Fibroblast of peridontal ligament (primary cell): ENCODE measurements at regions not wholly inside any gene's neighbourhood (a gene's known extent, or its start where the extent isn't known, plus 50 kb on each side); places are given as distances from the start of the nearest gene placed in this dataset.
A peak's percentile ranks its signal among the peaks of the same experiment; 100 is the strongest.

Experiments used
- DNase-seq: peaks from one replicate; pipeline ENCODE4 v3.0.0-alpha.2; 2010; ENCODE audit errors: extremely low read depth

DNA sequence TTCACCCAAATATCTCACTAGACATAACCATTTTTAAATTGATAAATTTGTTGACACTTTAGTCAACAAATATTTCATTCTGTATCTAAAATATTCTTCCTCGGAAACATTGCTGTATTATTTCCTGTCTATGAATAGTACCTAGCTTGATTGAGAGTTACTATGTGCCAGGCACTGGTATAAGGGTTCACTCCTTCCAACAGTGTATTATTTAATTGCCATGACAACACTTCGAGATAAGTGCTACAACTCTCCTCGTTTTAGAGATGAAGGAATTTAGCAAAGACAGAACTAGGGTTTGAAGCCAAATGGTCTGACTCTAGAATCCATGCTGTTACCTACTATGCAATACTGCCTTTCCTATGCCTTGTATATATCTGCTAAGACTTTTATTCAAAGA, 287.2 kb downstream of the YTHDC2 start:
- no peak for DNase-seq

DNA sequence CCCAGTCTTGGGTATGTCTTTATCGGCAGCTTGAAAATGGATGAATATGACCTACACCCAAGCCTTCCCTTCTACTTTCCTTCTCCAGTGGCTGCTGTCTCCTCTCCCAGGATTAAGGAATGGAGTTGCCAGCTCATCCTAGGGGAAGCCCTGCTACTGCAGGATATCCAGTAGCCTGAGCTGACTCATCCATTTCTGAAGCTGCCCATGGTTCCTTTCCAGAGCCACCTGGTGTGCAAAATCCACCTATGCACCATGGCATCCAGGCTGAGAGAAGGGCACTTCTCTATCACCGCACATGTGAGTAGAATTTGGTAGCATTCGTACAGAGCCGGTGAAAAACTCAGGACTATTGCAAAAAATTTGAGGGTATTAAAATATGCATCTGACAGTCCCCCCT, 290.8 kb downstream of the YTHDC2 start:
- DNase-seq = no peak

GRCh38 chr5:113804943-113805342, 291.4 kb downstream of the YTHDC2 start:
- no peak for DNase-seq

DNA sequence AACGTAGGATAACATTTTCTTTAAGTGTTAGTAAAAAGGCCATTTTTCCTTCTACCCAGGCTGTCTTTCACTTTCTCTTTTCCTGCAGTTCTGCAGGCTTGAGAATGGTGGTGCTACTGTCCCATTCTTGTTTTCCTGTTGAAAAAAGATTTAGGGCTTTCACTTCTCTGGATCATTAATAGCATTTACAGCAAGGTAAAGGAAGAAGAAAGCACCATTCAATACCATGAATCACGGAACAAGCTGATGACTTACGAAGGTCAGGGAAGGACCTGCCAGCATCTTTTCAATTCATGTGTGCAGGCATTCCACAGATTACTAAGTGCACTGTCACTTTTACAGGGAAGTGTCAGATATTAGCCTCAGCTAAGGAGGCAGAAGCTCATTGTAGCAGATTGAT, 292.8 kb downstream of the YTHDC2 start:
- DNase-seq = peak; percentile 58

GRCh38 chr5:113806904-113807303, 293.4 kb downstream of the YTHDC2 start:
- peak; percentile 29 for DNase-seq

GRCh38 chr5:113807427-113807991, 294.0 kb downstream of the YTHDC2 start:
- peak; percentile 76 for DNase-seq

- DNase-seq = no peak
Observed at GRCh38 chr5:113808956-113809355, 295.5 kb downstream of the YTHDC2 start.

GRCh38 chr5:113809626-113810025, 296.1 kb downstream of the YTHDC2 start:
- DNase-seq = no peak

- DNase-seq = no peak
Observed at GRCh38 chr5:113813466-113813865, 300.0 kb downstream of the YTHDC2 start.

DNA sequence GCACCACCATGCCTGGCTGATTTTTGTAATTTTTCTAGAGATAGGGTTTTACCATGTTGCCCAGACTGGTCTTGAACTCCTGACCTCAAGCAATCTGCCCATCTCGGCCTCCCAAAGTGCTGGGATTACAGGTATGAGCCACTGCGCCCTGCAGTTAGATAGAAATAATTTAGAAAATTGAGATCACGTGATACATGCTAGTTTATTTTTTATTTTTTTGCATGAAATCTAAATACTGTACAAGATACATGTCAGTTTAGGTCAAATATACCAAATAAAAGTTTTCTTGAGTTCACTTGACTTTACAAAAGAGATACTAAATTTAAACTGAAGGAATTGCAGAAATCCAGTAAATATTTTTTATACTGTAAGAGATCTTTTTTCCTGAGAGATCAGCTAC, 304.2 kb downstream of the YTHDC2 start:
- no peak for DNase-seq

GRCh38 chr5:113823696-113824095, 310.2 kb downstream of the YTHDC2 start:
- no peak for DNase-seq

GRCh38 chr5:113824307-113824706, 310.8 kb downstream of the YTHDC2 start:
- no peak for DNase-seq

GRCh38 chr5:113825176-113825575, 311.7 kb downstream of the YTHDC2 start:
- no peak for DNase-seq

GRCh38 chr5:113846941-113847340, 333.4 kb downstream of the YTHDC2 start:
- no peak for DNase-seq

- DNase-seq = no peak
Observed at GRCh38 chr5:113864437-113864836, 350.9 kb downstream of the YTHDC2 start.

GRCh38 chr5:113866763-113867162, 353.3 kb downstream of the YTHDC2 start:
- DNase-seq = no peak

DNA sequence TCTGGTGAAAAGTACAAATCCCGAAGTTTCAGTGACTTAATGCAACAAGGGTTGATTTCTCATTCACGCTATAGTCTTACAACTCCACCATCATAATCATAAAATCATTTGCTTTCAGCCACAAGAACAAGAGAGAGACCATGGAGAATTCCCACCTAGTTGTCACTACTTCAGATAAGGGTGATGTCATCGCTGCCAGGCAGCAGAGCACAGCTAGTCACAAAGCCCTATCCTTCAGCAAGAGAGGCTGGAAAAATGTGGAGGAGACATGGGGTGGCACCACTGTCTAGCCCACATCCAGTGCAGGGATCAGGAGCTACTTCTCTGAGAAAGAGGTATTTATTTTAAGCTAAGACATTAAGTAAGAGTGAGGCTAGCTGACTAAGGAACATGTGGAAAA, 356.1 kb downstream of the YTHDC2 start:
- no peak for DNase-seq

DNA sequence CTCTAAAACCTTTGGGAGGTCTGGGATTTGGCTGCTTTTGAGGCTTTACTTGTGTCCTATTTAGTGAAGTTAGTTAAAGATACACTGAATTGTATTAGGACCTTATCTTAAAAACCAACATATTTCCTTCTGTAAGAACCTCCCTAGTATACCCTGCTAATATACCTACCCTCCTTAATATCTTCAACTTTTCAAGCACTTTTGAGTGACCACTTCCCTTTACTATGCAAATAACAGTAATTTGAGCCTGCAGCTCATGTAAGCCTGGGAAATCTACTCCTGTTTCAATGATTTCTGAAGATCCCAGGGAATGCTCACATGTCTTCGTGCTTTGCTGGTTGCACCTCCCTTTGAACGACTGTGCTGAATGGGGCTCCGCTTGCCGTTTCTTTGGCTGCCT, 358.5 kb downstream of the YTHDC2 start:
- DNase-seq = no peak

DNA sequence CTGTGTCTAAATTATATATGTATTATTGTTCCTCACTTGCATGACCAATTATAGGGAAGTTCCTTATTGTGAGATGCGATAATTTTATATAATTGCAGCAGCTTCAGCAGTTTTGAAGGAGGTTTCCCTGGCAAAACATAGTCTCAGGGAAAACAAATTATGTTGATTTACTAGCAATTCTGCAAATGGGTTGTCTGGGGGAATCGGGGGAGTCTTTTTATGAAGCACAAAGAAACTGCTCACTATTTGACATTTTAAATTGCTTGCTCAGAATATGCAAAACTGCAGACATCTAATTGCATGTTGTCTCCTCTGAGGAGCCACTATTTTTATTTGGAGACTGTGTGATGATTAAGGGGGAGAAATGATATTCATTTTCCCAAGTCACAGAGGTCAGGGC, 361.6 kb downstream of the YTHDC2 start:
- DNase-seq = no peak

- no peak for DNase-seq
Observed at GRCh38 chr5:113891491-113891890, 378.0 kb downstream of the YTHDC2 start.

GRCh38 chr5:113896789-113897188, 383.3 kb downstream of the YTHDC2 start:
- no peak for DNase-seq

- no peak for DNase-seq
Observed at GRCh38 chr5:113897748-113898147, 384.3 kb downstream of the YTHDC2 start.

- DNase-seq = no peak
Observed at GRCh38 chr5:113900141-113900540, 386.6 kb downstream of the YTHDC2 start.

- no peak for DNase-seq
Observed at GRCh38 chr5:113900816-113901215, 387.3 kb downstream of the YTHDC2 start.

DNA sequence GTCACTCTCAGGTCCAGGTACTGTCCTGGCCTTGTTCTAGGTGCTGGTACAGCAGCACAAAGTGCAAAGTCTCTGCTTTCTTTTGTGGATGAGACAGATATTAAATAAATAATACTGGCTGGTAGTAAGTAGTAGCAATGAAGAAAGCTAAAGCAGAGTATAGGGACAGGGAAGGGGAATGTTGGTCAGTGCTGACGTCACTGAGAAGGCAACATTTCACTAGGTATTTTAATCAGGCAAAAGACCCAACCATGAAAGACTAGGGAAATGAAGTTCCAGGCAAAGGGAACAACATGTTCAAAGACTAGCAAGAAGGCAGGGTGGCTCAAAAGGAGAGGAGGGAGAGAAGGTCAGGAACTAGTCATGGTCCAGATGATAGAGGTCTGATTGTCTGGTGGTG, 388.2 kb downstream of the YTHDC2 start:
- no peak for DNase-seq
